ENCODE measurements at regions not wholly inside any gene's neighbourhood (a gene's known extent, or its start where the extent isn't known, plus 50 kb on each side); places are given as distances from the start of the nearest gene placed in this dataset.

GRCh38 chr5:106127341-106127781, 1543.4 kb downstream of the EFNA5 start:
- TF ChIP-seq, protein P1, sequence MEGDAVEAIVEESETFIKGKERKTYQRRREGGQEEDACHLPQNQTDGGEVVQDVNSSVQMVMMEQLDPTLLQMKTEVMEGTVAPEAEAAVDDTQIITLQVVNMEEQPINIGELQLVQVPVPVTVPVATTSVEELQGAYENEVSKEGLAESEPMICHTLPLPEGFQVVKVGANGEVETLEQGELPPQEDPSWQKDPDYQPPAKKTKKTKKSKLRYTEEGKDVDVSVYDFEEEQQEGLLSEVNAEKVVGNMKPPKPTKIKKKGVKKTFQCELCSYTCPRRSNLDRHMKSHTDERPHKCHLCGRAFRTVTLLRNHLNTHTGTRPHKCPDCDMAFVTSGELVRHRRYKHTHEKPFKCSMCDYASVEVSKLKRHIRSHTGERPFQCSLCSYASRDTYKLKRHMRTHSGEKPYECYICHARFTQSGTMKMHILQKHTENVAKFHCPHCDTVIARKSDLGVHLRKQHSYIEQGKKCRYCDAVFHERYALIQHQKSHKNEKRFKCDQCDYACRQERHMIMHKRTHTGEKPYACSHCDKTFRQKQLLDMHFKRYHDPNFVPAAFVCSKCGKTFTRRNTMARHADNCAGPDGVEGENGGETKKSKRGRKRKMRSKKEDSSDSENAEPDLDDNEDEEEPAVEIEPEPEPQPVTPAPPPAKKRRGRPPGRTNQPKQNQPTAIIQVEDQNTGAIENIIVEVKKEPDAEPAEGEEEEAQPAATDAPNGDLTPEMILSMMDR (IDR thresholded peaks at IDR 0.05; ENCODE audit: low read length), result no peak
- TF ChIP-seq EZH2 (IDR thresholded peaks at IDR 0.05; ENCODE audit: borderline replicate concordance, low read length), result no peak
